ENCODE measurements at regions not wholly inside any gene's neighbourhood (a gene's known extent, or its start where the extent isn't known, plus 50 kb on each side); places are given as distances from the start of the nearest gene placed in this dataset.

DNA sequence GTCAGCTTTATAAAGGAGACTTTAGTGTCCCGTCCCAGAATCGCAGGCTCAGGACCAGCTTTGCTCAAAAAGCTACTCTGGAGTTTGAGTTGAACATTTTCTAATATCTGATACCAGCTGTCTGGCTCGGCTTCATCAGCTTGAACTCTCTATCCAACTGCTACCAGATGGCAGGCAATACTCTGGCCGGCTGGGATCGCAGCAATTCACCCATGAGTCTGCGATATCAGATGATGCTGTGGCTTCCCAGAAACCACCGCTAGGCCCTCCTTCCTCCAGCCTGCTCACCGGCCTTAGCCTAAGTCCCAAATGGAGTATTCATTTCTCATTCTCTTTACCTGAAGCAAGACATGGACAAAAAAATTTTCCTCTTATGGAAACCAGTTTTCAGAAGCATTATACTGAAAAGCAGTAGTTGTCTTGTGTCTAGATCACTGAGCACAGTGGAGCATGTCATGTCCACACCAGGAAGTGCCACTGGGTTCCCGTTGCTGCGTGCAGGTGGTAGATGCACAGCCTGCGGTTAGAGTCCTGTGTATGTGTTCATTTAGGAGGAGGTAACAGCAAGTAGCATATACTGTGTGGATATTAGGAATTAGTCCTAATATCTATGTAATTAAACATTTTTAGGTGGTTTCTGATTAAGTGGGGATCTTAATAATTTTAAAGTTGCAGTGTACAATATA is 162.0 kb upstream of the SOX11 start:
- DNase-seq: no peak

DNA sequence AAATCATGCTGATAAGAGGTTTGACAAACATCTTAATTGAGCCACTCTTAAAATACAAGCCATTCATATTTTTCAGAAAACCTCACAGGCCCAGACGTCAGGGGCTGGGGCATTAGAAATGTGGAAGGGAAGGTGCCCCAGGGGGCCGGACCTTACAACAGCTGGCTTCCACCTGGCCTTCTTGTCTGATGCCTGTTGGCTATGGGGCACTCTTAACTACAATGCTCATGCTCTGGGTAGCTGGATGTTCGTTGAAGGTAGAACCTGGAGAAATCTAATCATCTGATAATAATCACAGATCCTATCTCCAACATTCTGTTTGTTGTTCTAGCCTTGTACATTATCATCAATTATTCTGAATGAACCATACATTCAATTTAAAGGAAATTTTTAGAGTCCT is 156.9 kb upstream of the SOX11 start:
- DNase-seq: no peak

DNA sequence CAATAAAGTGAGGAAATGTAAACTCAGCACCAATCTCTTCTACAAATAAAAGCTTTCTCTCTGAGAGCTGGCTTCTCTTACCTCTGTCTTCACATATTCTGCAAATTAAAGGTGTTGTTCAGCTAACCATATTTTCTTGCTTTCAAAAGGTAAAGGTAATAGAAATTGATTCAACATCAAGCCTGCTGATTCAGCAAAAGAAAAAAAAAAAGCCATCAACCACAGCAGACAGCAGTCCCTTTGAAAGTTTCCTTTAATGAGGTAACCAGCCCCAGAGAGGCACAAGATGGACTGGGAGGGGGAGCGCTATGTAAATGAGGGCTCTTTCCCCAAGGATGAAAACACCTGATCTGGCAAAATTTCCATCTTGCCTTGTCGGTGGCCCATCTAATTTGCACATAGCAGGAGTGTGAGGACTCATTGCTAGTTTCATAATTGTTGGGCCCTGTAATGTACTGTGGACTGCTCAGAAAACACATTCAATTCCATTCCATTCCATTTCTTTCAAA is 154.9 kb upstream of the SOX11 start:
- DNase-seq: no peak

DNA sequence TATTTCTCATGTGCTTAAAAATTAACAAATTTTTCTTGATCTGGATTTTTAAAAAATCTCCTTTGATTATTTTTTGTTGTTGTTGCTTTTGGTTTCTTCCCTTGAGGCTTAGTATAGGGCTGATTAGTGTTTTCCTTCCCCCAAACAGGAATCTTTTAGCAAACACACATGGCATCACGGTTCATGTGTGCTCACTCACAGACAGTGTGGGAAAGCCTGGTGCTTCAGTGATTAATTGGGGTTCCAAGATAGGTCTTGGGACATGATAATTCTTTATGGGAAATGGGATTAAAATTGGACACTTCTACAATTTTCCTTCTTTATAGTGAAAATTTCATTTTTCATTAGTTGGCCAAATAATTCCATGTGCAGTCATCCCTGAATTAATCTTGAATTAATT is 153.9 kb upstream of the SOX11 start:
- no peak for DNase-seq

DNA sequence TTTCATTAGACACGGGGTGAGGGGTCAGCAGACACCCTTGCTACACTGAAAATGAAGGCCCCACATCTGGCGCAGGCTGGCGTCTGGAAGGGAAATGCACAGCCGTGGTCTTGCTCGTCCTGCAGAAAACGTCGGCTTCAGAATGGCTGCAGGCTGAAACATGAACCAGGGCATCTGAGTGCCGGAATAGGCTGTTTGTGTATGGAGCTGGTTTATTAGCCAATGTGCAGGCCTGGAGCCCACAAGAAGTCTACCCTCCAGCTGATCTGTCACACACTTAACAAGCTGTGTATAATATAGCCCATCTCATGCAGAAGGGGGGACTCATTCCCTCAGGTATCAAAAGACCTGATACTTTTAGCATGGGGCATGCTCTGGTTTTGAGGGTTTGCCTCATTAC is 153.4 kb upstream of the SOX11 start:
- DNase-seq: no peak

DNA sequence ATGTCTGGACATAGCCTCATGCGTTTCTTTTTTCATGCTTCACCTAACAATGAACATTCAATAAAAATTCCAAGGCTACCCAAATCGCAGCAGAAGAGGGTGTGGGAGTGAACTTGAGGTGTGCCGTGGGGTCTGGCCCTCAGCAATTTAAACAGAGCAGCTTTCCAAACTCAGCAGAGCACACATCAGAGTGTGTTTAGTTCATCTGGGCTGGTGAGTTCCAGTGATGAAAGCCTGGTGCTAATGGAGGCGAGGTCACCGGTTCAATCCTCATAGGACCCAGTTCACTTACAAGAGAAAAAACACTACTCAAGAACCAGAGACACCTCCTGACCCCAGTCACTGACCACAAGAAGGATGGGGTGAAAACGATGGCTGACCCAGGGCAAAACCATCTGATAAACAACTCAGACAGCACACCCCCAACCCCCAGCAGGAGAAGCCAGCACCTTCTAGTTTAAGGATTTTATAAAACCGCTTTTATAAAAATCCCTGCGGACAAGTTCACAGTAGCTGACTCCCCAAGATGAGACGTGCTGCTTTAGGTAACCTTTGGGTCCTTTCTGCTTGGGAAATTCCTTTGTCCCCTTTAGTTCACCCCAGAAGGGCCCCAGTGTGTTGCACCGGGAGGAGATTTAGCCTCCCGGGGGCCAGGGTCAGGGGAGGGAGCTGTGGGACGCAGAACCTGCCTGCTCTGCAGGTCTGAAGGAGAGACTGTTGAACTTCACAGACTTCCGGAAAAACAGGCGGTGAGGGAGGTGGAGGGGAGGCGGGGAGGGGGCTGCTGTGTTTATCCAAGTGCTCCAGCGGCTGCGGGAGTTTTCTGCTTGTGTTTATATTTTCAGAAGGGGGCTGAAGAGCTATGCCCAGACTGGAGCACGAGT is 152.7 kb upstream of the SOX11 start:
- no peak for DNase-seq

GRCh38 chr2:5540856-5541255 is 151.3 kb upstream of the SOX11 start:
- DNase-seq: no peak

- DNase-seq: no peak
Measured at GRCh38 chr2:5544205-5544786, 147.9 kb upstream of the SOX11 start.

DNA sequence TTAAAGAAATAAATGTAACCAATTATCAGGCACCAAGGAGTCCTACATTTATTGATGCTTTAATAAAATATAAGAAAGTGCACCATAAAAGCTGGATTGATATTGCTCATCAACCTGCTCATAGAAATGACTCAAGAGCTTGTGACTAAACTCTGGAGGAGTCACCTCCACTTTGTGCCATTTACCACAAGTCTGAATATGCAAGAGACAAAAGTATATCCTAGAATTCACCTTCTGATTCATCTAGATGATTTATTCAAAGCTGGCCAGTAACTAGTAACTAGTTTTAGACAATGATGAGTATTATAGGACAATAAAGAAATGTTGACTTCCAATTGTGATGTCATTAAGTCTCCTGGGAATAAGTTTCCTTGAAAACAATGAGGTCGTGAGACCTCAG is 146.0 kb upstream of the SOX11 start:
- no peak for DNase-seq

GRCh38 chr2:5548991-5549715 is 143.0 kb upstream of the SOX11 start:
- no peak for DNase-seq

DNA sequence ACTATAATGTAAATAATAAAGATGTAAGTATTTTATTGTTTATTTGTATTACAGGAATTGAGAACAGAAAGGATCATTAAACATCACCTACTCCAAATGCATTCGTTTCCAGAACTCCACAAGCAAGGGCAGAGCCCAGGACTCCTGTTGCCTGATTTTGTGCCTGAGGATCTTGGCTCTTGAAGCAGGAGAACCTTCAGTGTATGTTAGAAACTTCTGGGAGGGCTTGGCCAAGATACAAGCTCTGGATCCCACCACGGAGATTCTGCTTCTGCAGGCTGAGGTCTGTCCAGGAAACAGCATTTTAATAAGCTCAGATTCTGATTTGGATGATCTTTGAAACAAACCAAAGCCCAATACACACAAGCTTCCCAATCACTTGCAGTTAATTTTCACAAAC is 142.4 kb upstream of the SOX11 start:
- no peak for DNase-seq

GRCh38 chr2:5555636-5556035 is 136.5 kb upstream of the SOX11 start:
- DNase-seq: no peak

DNA sequence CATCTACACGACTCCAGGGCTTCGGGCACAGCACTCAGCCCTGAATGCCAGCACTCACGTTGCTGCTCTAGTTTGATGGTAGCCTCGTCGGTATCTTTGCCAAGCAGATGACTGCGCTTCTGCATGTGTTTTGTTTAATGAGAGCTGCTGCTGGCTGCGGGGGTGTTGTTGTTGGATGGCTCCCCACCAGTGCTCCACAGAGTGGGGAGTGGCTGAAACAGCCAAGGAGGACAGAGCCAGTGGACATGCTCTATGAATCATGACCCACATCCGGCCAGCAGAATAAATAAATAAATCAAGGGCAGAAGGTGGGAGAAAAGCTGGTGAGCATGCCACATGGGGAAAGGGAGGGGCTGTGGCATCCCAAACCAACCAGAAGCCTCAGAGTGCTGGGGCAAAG is 131.2 kb upstream of the SOX11 start:
- no peak for DNase-seq

DNA sequence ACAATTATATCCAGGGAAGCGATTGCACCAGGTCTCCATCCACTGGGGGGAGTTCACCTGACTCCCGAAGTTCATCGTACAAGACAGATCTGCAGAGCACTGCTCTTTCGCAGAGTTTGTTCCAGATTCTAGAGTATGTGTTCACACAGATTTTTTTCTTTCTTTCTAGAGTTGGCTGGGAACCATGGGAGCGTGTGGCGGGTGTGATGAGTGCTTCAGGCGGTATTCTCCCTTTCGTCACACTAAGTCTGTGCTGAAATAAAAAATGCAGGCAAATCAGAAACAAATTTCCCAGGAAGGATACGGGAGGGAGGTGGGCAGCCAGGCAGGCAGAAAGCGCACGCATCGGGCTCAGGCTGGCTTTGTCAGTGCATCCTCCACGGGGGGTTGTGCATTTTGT is 129.8 kb upstream of the SOX11 start:
- DNase-seq: no peak

DNA sequence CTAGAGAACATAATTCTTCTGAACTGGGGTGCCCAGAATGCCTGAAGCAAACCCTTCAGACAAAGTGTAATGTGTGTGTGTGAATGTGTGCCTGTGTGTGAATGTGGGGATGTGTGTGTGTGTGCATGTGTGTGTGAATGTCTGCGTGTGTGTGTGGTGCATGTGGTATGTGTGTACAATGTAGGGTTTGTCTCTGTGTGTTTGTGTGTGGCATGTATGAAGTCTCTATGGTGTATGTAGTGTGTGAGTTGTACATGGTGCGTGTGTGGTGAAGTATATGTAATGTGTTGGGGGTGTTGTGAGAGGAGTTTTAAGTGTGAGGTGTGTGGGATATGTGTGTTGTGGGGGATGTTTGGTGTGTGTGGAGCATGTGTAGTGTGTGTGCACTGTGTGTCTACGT is 129.3 kb upstream of the SOX11 start:
- no peak for DNase-seq

GRCh38 chr2:5563411-5563810 is 128.8 kb upstream of the SOX11 start:
- DNase-seq: no peak

DNA sequence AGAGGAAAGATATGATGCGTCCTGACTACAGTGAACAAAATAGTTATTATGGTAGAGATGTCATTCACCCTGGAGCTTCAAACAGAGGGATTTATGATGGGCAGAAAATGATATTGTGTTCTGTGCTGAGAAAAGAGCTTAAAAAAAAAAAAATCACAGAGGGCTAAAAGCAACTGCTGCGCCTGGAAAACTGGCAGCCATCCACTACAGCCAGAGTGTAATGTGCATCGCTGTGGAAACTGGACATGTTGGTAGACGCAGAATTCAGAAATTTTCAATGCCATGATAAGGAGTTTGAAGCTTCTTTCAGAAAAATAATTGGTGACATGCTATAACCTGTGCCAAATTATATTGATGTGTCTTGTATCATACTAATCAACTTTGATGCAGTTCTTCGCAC is 122.9 kb upstream of the SOX11 start:
- DNase-seq: no peak

DNA sequence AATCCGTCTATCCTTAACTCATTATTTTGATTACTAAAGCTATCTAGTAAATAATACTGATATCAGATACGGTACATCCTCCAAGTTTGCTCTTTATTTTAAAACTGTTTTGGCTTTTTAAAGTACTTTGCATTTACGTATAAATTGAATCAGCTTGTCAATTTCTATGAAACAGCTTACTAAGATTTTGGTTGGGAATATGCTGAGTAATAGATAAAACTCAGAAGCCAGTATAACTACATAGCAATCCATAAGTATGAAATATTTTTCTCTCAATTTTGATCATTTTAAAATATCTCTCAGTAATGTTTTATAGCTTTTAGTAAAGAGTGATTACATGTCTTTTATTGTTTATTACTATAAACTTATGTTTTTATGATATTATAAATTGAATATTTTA is 116.2 kb upstream of the SOX11 start:
- DNase-seq: no peak

DNA sequence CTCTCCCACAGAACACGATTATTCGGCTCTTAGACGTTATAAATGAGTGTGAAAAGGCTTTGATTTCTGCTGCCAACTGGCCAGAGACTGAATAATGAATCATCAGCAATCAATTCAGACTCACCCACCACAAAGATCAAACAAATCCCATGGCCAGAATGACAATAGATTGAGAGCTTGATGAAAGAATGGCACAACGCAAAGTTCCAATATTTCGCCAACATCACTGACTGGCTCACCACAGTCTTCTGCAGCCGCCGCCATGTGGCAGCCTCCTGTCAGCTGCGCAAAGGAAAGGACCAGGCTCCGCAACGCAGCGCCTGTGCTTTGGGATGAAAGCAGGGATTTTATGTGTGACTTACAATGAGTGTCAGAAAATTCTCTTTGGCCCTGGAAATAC is 104.4 kb upstream of the SOX11 start:
- DNase-seq: no peak

- no peak for DNase-seq
Measured at GRCh38 chr2:5588601-5589000, 103.6 kb upstream of the SOX11 start.

DNA sequence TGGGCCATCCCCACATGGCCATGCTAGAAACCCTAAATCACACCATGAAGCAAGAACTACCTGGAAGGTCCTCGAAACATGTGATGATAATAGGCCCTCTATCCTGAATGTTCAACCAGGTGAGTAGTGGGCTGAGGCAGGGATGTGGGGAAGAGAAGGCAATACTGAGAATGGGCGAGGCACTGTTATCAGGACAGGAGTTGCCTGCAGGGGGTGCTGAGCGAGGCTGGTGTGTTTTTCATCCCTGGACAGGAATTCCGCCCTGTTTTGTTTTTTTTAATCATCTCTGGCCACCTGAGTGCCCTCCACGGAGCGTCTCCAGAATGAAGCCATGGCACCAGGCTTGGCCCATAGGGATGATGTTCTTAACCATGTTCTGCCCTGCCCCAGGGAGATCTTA is 103.0 kb upstream of the SOX11 start:
- no peak for DNase-seq

- DNase-seq: no peak
Measured at GRCh38 chr2:5590886-5591285, 101.3 kb upstream of the SOX11 start.

DNA sequence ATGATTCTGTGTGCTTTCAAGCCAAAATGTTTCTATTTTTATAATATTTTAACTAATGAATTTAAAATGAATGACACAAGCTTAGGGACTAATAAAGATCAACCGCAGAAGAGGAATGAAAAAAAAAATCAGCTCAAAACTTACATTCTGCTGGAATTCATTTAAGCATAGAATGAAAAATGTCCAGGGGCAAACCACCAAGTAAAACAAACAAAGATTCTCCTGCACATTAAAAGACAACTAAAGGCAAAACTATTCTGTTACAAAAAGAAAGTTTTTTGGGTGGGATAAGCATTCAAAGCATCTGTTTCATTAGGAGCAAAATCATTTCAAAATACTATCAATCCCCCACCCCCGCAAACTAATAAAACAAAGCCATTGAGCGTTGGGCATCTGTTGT is 99.3 kb upstream of the SOX11 start:
- DNase-seq: no peak
